IPS-18a (cell line): ENCODE measurements at regions not wholly inside any gene's neighbourhood (a gene's known extent, or its start where the extent isn't known, plus 50 kb on each side); places are given as distances from the start of the nearest gene placed in this dataset.

ENCODE experiments used
- H3K27ac ChIP-seq: one replicate; pipeline ENCODE4 v1.5.1; 2013; ENCODE audit warnings: low read length
- H3K27me3 ChIP-seq: one replicate; pipeline ENCODE4 v1.6.1; 2013; ENCODE audit warnings: mild to moderate bottlenecking, low read length; ENCODE audit not compliant: control insufficient read depth, insufficient read depth
- H3K36me3 ChIP-seq: one replicate; pipeline ENCODE4 v1.6.1; 2013; ENCODE audit warnings: low read depth, low read length; ENCODE audit not compliant: control insufficient read depth
- H3K4me1 ChIP-seq: one replicate; pipeline ENCODE4 v1.6.1; 2013; ENCODE audit warnings: low read depth, low read length; ENCODE audit not compliant: control insufficient read depth
- H3K4me3 ChIP-seq: one replicate; pipeline ENCODE4 v1.5.1; 2013; ENCODE audit warnings: low read length
- H3K9ac ChIP-seq: one replicate; pipeline ENCODE4 v1.6.1; 2013; ENCODE audit warnings: mild to moderate bottlenecking, low read length, moderate library complexity
- H3K9me3 ChIP-seq: one replicate; pipeline ENCODE4 v1.6.1; 2013; ENCODE audit warnings: low read depth, low read length; ENCODE audit not compliant: control insufficient read depth

DNA sequence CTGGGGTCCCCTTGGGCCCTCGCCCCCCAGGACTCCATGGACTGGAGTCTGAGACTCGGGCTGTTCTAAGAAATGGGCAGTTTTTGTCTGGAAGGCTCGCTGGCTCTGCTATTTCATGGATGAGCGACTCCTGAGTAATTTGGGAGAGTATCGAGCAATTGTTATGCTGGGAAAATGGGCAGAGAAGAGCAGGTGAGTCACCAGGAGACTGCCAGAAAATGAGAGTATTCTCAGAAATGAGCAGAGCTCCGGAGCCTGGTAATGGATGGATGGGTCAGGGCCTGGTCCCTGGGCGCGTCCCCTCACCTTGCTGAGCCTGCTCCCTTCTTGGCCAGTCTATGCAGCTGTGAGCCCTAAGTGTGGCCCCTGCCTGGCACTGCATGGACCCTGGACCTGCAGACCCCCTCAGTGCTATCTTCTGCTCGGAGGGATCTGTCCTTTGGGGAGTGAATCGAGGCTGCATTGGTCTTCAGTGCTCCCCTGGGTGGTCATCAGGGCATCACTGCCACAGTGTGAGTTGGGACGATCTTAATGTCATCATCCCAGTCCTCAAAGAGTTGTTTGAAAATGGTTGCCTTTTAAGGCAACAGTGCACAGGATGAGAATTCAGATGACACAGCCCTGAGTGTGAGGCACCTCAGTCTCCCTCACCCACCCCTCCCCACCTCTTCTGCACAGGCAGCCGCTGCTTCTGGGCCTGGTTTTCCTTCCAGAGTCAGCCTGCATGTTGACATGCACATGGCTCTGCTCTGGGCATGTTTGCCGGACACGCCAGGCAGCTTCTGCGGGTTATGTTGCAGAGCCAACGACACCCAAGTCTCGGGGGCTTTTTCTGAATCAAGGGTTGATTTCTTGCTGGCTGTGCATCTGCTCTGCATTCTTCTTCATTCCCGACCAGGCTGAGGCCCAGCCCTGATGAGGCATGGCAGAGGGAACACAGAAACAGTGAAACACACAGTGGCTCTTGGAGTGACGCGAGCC lies 519.0 kb downstream of the TBC1D22A start:
- H3K4me1 ChIP-seq = no peaks in the 10 kb centered on the region
- peaks cover 70% of the 10 kb centered on the region for H3K9me3 ChIP-seq
- H3K4me3 ChIP-seq = no peak overlapping the region
- H3K27ac ChIP-seq = no peak overlapping the region
- no peaks in the 10 kb centered on the region for H3K27me3 ChIP-seq
- no peaks in the 10 kb centered on the region for H3K36me3 ChIP-seq
- no peak overlapping the region for H3K9ac ChIP-seq

DNA sequence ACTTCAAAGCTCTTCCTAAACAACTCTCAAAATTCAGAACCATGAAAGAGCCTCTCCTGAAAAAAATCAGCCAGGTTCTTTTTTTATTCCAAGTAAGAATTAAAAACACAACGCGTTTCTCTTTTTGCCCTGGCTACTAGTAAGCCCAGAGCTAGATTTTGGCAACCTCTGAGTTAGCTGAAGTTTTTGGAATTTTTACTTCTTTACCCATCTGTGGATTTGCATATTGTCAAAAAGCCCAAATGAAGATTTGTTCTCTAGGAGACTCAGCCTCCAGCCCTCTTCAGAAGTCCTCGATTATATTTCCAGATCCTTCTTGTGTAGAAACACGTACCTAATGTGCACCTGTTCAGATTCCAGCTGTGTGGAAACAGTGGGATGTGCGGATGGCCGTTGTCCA lies 517.9 kb downstream of the TBC1D22A start:
- Histone ChIP-seq H3K9me3 (peaks cover 71% of the 10 kb centered on the region), H3K36me3 (no peaks in the 10 kb centered on the region), H3K27ac (no peak overlapping the region), H3K4me3 (no peak overlapping the region), H3K4me1 (no peaks in the 10 kb centered on the region), H3K27me3 (no peaks in the 10 kb centered on the region), H3K9ac (no peak overlapping the region)

DNA sequence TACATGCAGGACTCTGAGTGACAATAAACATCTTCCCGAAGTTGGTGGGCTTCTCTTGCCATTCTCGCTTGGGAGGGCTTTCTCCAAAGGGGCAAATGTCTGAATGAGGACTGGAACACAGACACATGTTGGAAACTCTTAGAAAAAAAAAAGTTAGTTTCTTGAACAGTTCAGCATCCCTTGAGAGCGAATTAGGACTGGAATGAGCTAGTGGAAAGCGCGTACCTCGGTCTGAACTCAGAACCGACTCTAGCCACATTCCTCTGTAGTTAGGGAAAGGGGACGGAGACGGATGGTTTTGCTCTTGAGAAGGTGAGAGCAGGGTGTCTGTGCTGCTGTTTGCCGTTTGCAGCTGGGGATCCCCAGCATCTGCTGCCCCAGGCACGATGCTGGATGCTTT lies 517.3 kb downstream of the TBC1D22A start:
- Histone ChIP-seq H3K36me3 (no peaks in the 10 kb centered on the region), H3K4me3 (no peak overlapping the region), H3K4me1 (no peaks in the 10 kb centered on the region), H3K27ac (no peak overlapping the region), H3K27me3 (no peaks in the 10 kb centered on the region), H3K9ac (no peak overlapping the region), H3K9me3 (peaks cover 74% of the 10 kb centered on the region)

DNA sequence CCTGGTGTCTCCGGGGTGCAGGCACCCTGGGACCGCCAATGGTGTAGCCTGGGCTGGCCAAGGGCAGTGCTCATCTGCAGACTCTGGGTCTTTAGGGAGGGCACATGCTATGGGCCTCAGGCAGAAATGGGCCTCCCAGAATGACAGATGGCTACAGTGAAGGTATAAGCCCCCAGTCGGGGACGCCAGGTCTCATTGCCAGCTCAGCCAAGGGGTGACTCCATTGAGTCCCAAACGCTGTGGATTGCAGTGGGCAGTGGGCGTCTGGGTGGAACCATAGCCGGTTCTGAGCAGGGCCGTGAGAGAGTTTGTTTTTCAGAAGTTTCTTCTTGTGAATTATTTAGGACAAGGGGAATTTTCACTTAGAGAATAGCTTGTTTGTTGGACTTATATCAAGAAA lies 516.9 kb downstream of the TBC1D22A start:
- Histone ChIP-seq H3K4me3 (no peak overlapping the region), H3K36me3 (no peaks in the 10 kb centered on the region), H3K4me1 (no peaks in the 10 kb centered on the region), H3K27ac (no peak overlapping the region), H3K9me3 (peaks cover 74% of the 10 kb centered on the region), H3K27me3 (no peaks in the 10 kb centered on the region), H3K9ac (no peak overlapping the region)

DNA sequence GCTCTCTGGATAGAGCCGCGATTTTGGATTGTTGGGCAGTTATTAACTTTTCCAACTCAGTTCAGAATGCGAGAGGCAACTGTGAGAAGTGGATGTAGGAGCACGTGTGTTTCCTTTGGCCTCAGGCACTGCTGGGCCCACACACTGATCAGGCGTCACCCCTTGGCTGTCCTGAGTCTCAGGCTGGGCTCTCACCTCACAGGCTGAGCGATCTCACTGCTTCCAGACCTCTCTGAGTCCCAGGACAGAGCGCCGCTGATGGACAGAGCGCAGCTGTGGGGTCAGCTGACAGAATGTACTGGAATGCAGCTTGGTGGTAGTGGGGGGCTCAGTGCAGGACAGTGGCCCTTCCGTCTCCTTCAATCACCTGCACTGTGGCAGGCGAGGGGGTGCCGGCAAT lies 516.2 kb downstream of the TBC1D22A start:
- no peak overlapping the region for H3K4me3 ChIP-seq
- peaks cover 73% of the 10 kb centered on the region for H3K9me3 ChIP-seq
- H3K9ac ChIP-seq = no peak overlapping the region
- H3K4me1 ChIP-seq = no peaks in the 10 kb centered on the region
- no peaks in the 10 kb centered on the region for H3K27me3 ChIP-seq
- no peaks in the 10 kb centered on the region for H3K36me3 ChIP-seq
- no peak overlapping the region for H3K27ac ChIP-seq

DNA sequence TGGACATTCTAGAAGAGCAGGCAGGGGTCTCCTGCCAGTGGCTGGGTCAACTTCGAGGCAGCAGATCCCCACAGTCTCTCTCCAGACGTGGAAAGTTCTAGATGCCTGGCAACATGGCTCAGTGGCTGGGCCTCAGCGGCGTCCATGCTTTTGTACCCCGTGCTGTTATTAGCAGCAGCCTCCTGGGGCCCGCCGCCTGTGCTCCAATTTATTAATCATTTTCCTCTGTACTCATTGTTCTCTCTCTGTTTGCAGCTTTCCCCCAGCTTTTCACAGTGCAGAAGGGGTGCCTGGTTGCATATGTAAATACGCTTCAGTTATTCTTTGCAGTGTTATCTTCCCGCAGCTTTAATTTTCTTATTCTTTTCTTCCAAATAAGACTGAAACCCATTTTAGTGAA lies 515.1 kb downstream of the TBC1D22A start:
- peaks cover 80% of the 10 kb centered on the region for H3K9me3 ChIP-seq

DNA sequence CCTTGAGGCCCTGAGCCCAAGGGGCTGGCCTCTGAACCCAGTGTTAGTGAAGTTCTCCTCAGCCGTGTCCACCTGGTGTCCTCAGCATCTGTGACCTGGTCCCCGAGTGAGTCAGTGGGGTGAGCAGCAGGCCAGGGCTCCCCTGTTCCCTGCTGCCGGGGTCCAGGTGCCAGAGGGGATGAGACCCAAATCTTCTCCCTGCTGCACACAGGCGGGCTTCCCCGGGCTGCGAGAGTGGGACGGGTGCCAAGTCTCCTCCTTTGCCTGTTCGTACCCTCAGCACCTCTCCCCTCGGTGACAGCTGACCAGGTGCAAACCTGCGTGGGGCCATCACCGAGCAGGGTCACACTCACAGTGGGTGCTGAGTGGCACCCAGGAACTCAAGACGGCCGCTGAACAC lies 514.5 kb downstream of the TBC1D22A start:
- no peak overlapping the region for H3K9ac ChIP-seq
- no peaks in the 10 kb centered on the region for H3K4me1 ChIP-seq
- H3K4me3 ChIP-seq = no peak overlapping the region
- H3K9me3 ChIP-seq = peaks cover 76% of the 10 kb centered on the region
- H3K36me3 ChIP-seq = no peaks in the 10 kb centered on the region
- no peaks in the 10 kb centered on the region for H3K27me3 ChIP-seq
- H3K27ac ChIP-seq = no peak overlapping the region

More for the DNA sequence above, 515.1 kb downstream of the TBC1D22A start:
- H3K4me3 ChIP-seq = no peak overlapping the region
- no peaks in the 10 kb centered on the region for H3K36me3 ChIP-seq
- H3K27me3 ChIP-seq = no peaks in the 10 kb centered on the region
- H3K9ac ChIP-seq = no peak overlapping the region
- no peak overlapping the region for H3K27ac ChIP-seq
- H3K4me1 ChIP-seq = no peaks in the 10 kb centered on the region

DNA sequence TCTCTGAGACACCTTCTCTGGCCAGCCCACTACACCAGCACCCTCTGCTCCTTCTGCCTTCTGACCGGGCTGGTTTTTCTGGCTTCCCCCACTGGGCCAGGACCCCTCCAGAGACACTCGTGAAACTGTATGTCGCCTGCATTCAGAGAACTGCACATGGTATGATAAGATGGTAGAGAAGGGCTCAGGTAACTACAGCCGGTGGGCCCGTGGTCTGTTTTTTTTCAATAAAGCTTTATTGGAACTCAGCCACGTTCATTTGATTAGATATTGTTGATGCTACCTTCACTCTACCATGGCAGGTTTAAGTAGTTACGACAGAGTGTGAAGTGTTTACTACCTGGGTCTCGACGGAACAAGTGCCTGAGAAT lies 514.0 kb downstream of the TBC1D22A start:
- Histone ChIP-seq H3K27me3 (no peaks in the 10 kb centered on the region), H3K4me3 (no peak overlapping the region), H3K4me1 (no peaks in the 10 kb centered on the region), H3K27ac (no peak overlapping the region), H3K9ac (no peak overlapping the region), H3K9me3 (peaks cover 72% of the 10 kb centered on the region), H3K36me3 (no peaks in the 10 kb centered on the region)

DNA sequence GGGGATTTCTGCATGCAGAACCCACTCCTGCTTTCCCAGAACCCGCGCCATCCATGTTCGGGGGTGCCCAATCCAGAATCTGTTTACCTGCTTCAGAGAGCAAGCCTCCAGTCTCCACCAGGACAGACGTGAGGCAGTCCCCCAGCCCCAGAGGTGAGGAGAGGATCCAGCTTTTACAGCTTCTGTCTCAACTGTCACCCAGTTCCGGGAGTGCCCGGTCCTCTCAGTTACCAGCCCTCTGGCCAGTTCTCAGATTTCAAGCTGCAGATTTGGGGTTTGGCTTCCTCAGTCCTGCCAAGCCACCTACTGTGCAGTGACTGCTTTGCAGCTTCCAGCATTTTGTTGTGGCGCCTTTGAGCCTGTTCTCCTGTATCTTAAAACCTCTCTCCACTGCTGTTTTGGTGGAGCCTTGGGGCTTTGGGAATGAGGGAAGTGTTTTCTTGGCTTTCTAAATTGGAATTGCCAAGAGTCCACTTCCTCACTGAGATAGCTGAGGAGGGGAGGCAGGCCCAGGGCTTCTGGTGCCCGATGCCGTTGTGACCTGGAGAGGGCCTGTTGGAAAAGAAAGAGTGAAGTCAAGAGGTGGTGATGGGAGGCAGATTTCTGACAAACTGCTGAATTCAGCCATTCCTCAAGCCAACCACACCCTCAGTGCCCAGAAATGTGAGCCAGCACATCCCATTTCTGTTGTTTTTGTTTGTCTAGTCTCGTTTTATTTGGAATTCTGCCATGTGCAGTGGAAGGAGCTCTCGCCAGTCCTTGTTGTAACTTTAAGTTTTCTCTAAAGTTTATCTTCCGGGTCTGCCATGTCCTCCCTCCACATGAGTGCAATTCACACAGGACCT lies 513.4 kb downstream of the TBC1D22A start:
- Histone ChIP-seq H3K9me3 (peaks cover 72% of the 10 kb centered on the region), H3K9ac (no peak overlapping the region), H3K4me1 (no peaks in the 10 kb centered on the region), H3K27me3 (no peaks in the 10 kb centered on the region), H3K36me3 (no peaks in the 10 kb centered on the region), H3K27ac (no peak overlapping the region), H3K4me3 (no peak overlapping the region)

DNA sequence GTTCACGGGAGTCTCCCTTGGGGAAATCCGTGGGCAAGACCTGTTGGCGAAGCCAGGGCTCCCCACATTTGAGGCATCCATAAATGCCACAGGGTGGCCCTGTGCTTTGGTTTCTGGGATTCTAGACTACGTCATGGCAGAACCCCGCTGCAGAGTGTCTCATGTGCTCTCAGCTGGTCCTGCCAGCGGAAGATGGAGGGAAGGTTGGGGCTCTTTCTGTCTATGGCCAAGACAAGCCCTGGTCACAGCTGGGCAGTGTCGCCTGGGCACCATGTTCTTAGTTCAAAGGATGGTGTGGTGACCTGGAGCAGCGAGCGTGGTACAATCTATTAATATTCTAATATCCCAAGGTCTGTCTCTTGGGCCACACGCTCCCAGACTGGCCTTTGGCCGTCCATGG lies 511.7 kb downstream of the TBC1D22A start:
- Histone ChIP-seq H3K4me1 (no peaks in the 10 kb centered on the region), H3K9ac (no peak overlapping the region), H3K4me3 (no peak overlapping the region), H3K27ac (no peak overlapping the region), H3K27me3 (no peaks in the 10 kb centered on the region), H3K36me3 (no peaks in the 10 kb centered on the region), H3K9me3 (peaks cover 67% of the 10 kb centered on the region)

DNA sequence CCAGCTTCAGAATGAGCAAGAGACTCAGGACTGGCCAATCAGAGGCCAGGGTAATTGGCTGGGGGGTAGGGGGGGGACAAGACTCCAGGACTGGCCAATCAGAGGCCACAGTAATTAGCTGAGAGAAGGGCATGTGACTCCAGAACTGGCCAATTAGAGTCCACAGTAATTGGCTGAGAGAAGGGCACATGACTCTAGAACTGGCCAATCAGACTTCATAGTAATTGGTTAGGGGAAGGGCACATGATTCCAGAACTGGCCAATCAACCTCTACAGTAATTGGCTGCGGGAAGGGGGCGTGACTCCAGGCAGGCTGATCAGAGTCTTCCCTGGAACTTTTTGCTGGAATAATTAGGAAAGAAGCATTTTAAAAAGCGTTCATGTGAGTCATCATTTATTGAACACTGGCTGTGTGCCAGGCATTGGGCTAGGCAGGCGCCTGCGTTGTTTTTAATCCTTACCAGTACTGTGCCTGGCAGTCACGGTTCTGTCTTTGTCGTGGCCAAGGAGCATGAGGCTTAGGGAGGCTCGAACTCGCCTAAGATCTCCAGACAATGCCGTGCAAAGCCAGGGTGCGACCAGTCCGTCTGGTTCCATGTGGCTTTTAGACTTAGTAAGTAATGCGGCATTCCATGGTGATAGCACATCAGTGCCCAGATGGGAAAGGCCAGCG lies 508.1 kb downstream of the TBC1D22A start:
- Histone ChIP-seq H3K27ac (no peak overlapping the region), H3K4me1 (no peaks in the 10 kb centered on the region), H3K36me3 (no peaks in the 10 kb centered on the region), H3K4me3 (no peak overlapping the region), H3K9me3 (peaks cover 68% of the 10 kb centered on the region), H3K27me3 (no peaks in the 10 kb centered on the region), H3K9ac (no peak overlapping the region)
